COLO829 (cell line): ENCODE measurements at regions not wholly inside any gene's neighbourhood (a gene's known extent, or its start where the extent isn't known, plus 50 kb on each side); places are given as distances from the start of the nearest gene placed in this dataset.

Experiments
- DNase-seq: peaks from one replicate; pipeline ENCODE4 v3.0.0; 2012; ENCODE audit warnings: low spot score

DNA sequence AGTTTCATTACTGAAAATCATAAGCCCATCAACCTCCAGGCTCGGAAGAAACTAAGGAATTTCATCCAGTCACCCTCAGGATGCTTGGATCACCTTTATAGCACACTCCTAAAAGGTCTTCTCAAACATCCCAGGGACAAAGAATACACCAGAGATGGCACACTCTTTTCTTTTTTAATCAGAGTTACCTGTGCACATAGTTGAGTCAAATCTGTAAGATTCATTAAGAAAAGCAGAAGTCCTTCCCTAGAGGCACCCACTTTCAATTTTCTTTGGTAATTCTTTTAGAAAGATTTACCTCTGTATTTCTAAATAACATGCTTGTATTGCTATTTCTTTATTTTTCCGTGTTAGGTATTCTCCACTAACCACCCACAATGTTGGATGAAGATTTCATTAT lies 50.6 kb upstream of the IL6 start:
- DNase-seq = no peak

DNA sequence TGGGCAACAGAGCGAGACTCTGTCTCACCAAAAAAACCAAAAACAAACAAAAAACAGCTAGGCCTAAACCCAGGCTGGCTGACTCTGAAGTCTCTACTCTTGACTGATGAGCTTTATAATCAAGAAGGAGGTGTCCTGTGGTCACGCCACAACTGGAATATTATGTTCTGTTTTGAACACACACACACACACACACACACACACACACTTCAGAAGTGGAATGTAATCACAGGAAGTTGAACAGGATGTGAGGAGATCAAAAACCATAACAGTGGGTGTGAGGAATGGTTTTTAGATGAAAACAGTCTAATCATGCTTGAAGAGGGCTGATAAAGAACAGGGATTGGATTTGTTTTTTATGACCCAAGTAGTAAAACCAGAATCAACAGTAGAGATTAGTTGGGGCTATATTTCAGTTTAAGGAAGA lies 51.1 kb upstream of the IL6 start:
- DNase-seq = peak; percentile 36

DNA sequence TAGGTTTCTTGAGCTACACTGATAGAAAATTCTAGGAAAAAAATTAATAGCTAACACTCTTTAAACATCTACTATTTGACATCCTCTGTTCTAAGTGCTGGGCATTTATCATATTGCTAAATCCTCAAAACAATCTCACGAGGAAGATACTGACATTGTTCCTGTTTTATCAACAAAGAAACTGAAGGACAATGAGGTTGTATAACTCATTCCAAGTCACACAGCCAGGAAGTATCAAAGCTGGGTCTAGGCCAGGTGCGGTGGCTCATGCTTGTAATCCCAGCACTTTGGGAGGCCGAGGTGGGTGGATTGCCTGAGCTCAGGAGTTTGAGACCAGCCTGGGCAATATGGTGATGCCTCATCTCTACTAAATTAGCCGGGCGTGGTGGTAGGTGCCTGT lies 51.6 kb upstream of the IL6 start:
- no peak for DNase-seq

DNA sequence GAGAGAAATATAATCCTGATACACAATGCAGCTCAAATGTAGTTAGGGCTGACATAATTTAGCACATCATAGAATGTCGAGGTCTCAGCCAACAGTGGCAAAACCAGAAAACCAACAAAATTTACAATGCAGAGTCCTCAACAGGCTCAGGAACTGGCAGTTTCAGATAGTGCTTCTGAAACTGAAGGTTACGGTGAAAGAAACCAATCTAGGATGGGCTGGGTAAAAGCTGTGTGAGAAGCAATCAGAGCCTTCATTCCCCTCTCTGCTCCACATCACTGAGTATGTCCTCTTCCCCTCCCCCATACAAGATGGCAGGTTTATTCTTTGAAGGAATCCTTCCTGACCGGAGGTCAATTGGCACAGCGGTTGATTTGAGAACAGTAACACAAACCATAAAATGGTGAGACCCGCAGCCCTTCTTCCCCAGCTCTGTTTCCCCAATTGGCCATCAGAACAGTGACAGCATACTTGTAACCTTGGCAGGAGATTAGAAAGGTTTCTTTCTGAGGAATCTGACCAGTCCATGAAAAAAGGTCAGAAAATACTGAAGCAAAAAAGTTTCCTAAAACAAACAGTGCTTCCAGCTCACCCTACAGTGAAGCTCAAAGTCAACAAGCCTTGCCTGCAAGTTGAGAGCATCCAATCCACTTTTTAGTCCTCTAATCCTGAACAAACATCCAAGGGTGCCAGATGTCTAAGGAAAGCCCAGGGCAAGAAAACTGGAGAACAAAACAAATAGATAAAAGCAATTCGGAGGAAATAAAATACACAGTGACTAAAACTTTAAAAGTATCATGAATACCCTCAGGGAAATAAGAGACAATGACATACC lies 53.9 kb upstream of the IL6 start:
- DNase-seq = no peak

DNA sequence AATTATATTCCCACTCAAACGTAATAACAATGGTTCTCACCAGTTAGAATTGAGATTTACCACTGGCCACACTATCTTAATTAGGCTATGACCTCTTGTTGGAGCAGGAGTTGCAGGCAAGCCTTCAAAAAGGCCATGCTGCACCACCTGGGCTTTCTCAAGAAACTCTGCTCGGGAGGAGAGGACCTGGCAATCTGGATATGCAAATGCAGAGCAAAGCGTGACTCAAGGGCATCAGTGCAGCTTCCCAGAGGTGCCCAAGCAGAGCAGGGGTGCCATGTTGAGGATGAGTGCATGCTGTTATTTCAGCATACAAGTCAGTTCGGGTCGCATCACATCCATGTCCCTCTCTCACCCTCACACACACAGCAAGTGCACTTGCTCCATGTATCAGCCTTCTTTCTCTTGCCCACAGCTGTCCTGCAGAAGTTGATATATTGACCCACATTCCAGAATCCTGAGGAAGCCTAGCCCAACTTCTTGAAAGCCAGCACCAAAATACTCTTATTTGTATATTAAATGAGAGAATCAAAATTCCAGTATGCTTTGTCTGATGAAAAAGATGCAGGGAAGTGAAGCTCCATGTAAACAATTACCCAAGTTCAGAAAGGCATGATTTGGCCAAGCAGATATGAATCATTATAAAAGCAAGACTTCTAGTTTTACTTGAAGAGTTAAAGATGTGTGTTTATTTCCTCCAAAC lies 55.7 kb upstream of the IL6 start:
- no peak for DNase-seq

DNA sequence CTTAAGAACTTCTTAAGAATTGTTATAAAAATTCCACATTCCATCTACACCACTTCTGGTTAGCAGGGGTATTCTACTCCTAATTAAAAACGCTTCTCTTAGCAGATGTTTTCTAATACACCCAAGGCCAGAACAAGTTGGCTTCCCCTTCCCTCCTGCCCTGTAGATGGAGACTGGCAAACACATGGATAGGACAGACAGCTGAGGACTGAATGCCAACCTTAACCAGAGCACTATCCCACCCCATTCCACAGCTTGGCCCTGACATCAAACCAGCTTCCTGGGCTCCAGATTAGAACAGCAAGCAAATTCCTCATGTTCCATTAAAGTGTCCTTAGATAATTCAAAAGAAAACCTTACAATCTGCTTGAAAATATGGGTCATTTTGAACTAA lies 56.6 kb upstream of the IL6 start:
- no peak for DNase-seq

DNA sequence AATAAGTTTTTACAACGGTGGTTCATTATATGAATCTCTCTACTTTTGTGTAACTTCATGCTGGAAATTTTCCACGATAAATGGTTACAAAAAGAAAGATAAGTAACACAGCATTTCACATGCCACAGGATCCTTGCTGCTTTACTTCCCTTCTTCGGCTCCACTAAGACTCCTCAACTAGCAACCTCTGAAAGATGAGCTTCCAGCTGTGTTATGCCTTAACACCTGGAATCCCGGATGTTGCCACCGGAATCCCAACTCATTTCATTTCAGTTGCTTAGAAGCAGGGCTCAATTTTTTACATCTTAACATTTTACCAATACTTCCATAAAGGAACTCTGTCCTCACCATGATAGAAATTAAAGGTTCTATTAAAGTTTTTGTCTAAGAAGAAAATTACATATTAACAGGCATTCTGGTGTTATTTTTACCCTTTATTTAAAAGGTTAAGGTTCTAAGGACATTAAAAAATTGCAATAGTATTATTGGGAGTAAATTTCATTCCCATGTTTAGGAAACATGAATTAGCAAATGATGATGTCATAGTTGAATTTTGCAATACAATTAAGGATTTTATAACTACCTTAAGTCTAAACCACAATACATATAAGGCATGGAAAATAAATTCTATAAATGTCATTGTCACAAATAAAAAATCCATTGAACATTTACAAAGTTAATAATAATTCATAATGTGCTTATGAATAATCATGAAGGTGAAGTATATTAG lies 57.1 kb upstream of the IL6 start:
- DNase-seq = no peak

DNA sequence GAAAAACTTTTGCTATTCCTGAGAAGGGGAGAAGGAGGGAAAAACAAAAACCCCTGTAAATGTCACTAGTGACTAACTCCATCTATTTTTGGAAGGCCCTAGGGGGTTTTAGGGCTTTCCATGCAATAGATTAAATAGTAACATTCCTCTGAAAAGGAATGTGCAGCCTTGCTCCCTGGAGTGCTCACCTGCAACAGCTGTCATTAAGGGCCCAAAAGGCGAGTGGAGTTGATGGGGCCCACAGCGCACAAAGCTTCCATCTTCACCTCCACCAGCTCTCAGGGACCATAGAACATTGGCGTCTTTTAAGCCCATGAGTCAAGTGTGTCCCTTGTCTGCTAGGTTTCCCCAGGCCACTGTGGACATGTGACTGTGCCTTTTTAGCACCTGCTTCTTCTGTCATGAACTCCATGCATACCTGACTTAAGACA lies 58.0 kb upstream of the IL6 start:
- DNase-seq = no peak

DNA sequence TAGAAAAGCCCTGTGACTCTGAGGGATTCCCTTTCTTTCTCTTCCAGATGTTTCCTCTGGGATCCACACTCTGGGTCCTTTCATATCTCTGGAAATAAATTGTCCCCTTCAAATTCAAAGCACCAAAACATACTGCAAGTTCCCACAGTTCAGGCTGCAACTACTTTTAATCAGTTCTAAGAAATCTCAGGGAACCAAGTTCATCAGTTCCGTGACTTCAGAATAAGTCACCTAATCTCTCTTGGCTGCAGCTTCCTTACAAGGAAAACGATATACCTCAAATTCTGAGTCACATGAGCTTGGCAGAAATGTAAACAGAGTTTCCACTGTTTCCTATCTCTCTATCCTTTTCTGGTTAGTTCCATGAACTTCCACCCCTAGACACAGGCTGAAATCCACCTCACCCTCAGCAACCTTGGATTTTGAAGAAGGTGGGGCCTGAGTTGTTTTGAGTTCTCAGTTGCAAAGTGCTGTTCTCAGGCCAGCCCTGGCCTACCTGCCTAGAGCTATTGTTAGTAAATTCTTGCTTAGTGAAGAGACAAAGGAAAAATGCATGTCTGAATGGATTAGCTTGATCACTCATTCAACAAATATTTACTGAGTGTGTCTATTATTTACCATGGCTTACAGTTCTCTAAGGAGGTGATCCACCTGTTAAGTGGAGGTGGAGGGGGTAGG lies 59.3 kb upstream of the IL6 start:
- DNase-seq = no peak

DNA sequence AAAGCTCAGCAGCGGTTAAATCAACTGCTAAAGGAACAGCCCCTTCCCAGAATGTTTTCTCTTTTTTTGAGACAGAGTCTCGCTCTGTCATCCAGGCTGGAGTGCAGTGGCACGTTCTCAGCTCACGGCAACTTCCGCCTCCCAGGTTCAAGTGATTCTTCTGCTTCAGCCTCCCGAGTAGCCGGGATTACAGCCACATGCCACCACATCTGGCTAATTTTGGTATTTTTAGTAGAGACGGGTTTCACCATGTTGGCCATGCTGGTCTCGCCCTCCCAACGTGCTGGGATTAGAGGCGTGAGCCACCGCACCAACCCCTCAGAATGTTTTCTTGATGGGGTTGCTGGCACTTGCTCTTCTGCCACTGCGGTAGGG lies 59.8 kb upstream of the IL6 start:
- DNase-seq = no peak

DNA sequence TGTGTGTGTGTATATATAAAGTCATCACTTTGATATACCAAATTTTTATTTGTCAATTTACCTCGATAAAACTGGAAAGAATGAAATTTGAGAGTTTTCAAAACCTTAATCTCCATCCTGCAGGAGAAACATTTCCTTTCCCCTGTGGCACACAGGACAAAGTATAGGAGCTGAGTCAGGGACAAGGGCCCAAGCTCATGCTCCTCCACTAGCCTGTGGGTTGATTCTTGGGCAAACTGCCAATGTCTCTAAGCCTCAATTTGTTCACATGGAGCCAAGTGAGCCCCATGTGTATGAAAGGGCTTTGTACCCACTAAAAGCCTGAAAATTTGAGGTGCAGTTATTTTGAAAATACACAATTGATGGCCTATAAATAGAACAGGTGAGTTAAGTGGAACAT lies 60.3 kb upstream of the IL6 start:
- no peak for DNase-seq

DNA sequence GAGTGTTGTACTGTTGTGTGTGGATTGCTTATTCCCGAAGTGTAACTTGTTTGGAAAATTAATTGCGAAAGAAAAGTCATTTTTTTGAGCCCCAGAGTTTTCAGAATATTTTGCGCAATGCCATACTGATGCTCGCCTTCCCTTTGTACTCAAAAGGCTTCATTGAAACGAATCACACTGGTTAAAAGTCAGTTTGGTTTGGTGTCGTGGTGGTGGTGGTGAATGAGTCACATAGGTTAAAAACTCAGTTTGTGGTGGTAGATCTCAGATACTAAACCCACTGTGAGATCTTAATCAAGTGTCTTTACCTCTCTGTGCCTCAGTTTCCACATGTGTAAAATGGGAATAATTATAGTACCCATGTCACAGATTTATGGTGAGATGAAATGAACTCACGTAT lies 61.1 kb upstream of the IL6 start:
- DNase-seq = no peak

DNA sequence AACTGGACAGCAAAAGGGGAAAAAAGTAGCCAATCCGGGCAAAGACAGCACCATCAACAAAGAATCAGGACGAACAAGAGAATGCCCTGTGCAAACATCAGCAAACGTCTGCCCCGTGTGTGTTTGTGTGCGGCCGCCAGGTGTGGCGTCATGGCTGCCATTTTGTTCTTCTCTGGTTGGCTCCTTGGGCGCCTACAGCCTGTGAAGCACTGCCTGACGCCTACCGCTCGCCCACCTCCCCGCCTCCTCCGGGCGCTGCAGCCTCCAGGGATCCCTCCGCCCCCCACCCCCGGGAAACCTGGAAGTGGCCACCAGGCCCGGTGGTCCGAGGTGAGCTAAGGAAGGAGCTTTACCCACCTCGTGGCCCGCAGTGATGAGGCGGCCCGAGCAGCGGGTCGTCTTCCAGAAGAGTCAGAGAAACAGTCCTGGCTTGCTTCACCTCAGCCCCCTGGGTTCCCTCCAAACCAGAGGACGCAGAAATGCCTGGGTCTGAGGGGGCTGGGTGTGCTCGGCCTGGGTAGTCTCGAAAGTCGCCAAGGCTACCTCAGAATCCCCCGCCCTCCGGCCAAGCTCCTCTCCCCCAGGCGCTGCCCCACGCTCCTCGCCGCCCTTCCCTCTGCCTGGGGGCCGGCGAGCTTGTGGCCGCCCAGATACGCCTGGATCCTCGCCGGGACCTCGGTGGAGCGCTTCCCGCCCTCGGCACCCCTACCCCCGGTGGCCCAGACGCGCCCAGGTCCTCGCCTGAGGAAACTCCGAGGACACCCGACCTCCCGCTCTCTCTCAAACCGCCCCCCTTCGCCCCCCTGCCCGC lies 61.8 kb upstream of the IL6 start:
- no peak for DNase-seq

DNA sequence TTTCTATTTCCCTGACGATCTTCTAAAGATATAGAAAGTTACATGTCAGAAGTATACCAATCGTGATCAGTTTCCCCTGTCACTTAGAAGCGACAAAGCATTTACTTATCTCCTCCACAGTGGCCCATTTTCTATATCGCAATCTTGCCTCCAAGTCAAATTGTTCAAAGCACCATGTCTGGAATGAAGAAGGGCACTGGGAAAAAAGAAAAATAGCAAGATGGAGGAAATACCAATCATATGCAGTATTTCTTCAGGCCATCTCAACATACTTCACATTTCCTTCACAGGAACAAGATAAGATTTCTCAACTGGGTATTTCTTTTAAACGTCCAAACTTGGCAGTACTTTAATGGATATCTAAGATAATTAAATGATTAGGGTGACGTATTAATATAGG lies 63.3 kb upstream of the IL6 start:
- no peak for DNase-seq

DNA sequence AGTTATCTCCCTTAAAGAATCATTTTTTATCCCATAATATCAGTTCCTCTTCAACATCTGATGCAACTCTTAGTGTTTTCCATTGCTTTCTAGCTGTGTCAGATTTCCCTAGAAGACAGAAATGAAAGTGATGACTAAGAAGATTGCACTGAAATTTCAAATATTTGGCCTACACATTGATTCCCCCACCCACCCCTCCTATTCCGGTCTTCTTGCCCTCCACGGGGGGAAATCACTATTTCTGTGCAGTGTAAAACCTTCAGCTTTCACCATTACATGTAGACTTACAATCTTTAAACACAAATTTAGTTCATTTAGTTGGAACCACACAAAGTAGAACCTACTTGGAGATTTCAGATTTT lies 63.7 kb upstream of the IL6 start:
- DNase-seq = no peak

DNA sequence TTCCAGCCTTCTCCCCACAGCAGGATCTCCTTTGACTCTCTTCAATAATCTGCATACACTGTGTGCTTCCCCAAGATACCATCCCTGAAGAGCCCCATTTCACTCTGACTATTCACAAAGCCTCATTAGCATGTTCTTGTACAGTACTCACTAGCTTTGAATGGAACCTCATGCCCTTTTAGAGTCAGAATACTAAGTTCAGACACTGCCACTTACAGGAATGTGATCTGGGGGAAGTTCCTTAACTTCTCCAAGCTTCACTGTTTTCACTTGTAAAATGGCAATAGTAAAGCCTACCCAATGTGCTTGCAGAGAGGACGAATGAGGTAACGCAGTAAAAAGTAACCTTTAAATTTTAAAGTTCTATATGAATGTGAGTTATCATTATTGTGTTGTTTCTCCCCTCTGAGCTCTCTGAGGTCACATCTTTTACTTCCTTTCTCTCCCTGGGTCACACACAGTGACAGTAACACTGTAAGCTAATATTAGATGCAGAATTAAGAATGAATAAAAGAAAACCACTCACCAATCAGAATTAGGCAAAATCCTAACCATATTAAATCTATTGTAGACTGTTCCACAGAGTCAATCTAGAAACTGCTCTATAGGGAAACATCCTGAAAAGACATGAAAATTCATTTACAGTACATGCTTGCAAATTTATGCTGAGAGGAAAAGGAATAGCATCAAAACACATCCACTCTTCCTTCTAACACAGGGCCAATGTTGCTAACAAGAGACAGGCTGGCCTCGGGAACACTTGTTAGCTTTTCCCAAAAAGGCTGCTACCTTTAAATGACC lies 64.2 kb upstream of the IL6 start:
- DNase-seq = no peak

DNA sequence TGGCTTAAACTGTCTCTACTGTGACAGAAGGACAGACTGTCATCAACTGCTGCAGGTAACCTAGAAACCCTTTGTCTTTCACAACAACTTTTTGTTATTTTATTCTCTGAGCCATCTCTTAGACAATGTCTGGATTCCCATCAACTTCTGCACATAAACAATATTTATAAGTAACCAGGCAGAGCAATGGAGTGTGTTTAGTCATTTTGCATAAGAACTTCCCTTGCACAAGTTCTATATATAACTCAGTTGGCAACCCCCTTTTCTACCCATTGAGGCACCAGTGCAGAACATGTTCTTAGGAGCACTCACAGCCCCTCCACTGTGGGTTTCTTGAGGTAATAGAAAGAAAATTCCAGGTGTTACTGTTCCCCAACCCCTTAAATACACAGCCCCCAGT lies 65.0 kb upstream of the IL6 start:
- no peak for DNase-seq

DNA sequence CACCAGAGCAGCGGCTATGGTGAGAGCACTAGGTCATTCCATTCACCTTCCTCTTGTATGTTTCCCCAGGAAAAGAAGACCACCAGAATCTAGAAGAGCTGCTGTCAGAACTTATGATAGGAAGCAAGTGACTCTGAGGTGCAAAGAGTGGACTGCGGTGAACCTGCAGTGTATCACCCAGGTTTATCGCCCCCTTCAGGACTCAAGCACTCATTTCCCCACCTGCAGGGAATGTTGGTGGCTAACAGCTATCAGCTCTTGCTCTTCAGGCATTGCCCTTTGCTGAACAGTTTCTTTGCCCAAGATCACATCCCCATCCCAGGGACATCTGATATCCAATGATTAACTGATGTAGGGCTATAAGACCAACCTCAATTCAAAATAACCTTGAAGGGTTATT lies 66.3 kb upstream of the IL6 start:
- DNase-seq = no peak

DNA sequence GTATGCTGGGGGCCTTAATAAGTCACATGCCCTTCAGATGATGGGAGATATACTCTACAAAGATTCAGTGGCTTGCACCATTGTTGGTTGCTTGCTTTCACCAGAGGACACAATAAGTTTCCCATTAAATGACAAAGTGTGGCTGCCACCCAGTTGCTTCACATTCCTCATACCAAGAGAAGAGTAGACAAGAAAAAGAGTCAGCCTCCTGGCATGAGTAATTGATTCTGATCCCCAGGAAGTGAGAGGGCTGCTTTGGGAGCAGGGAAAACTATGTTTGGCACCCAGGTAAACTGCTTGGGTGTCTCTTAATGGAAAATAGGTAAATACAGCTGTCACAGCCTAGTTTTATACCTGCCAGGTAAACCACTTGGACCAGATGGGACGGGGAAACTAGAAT lies 66.7 kb upstream of the IL6 start:
- DNase-seq = no peak

DNA sequence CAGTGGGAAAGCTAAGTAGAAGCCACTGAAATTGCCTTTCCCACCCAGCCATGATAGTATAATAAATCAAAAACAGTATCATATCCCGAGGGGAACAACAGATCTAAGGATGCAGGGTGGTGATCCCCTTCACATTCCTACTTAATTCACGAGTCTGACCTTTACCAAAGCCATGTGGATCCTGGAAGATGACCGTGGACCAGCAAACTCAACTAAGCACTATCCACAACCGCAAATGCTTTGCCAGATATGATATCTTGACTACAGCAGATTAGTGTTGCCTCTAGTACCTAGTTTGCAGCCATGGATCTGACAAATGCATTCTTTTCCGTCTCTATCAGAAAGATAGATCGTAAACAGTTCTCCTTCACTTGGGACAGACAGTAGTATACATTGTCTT lies 67.3 kb upstream of the IL6 start:
- no peak for DNase-seq

DNA sequence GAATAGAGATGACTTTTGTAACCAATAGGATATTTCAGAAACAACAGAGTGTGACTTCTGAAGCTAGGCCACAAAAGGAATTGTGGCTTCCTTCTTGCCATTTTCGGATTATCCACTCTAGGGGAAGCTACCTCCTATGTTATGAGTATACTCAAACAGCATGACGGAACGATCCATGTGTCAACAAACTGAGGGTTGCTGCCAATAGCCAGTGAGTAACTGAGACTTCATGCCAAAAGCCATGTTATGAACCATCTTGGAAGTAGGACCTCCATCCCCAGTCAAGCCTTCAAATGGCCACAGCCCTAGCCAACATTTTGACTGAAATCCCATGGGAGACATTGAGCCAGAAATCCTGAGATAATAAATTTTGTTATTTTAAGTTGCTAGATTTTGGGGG lies 69.0 kb upstream of the IL6 start:
- DNase-seq = no peak
